ENCODE measurements at regions not wholly inside any gene's neighbourhood (a gene's known extent, or its start where the extent isn't known, plus 50 kb on each side); places are given as distances from the start of the nearest gene placed in this dataset.
"Not testable (repeated sequence)": the region's sequence is repeated elsewhere in the genome, so short reads cannot be mapped to it uniquely, and the experiment has no call there.

DNA sequence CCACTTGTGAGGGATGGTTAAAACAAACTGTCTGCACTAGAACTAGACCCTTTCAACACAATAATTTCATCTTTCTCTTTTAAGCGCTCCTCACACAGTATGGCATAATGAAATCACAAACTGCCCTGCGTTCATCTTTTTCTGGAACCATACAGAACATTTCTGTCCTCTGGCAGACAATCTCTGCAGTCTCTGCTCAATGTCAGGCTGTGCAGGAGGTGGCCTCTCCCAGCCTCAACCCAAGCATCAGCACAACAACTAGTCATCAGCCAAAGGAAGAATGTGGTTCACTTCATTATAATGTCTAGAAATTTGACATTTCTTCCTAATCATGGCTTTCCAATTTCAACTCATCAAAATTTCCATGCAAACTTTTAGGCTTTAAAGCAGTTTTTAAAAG is 125.1 kb upstream of the STARD13 start:
- no peak for DNase-seq (ENCODE audit: low read depth in 1 of 2, low spot score in 1 of 2)

DNA sequence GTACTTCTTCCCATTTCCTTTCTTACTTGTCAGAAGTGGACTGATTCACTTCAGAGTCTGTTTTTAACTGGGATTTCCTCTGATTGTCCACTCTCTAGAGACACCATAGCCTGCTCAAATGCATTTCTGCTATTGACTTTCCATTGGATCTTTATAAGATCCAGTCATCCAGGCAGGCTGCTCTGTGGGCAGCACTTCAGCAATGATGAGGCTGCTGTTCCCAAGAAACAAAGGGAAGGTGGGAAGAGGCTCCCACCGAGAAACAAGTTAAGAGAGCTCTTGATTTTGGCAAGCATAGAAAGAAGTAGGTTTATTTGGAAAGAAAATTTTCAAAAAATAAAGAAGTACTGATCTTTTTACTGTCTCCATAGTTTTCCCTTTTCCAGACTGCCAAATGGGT is 125.8 kb upstream of the STARD13 start:
- DNase-seq (ENCODE audit: low read depth in 1 of 2, low spot score in 1 of 2), result no peak

DNA sequence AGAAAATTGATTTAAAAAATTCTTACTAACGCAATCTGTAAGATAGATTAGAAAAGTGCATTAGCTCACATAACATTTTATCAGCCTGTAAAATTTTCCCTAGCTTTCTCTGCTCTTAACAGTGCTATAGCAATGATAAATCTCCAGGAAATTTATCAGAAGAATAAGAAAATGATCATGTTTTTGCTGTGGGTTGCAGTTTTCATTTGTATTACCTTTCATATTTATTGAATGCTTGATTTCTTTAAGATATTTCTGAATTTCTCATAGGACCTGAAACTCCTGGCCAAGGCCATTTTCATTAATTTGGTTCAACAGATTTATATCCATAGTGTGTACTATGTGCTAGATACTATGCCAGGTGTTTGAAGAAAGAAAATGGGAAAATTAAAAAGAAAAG is 130.3 kb upstream of the STARD13 start:
- DNase-seq (ENCODE audit: low read depth in 1 of 2, low spot score in 1 of 2), result no peak

DNA sequence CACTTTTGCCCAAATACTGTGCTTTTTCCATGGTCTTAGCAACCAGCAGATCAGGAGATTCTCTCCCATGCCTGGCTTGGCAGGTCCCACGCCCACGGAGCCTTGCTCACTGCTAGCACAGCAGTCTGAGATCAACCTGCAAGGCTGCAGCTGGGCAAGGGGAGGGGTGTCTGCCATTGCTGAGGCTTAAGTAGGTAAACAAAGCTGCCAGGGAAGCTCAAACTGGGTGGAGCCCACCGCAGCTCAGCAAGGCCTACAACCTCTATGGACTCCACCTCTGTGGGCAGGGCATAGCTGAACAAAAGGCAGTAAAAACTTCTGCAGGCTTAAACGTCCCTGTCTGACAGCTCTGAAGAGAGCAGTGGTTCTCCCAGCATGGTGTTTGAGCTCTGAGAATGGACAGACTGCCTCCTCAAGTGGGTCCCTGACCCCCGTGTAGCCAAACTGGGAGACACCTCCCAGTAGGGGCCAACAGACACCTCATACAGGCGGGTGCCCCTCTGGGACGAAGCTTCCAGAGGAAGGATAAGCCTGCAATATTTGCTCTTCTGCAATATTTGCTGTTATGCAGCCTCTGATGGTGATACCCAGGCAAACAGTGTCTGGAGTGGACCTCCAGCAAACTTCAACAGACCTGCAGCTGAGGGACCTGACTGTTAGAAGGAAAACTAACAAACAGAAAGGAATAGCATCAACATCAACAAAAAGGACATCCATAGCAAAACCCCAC is 132.8 kb upstream of the STARD13 start:
- DNase-seq (ENCODE audit: low read depth in 1 of 2, low spot score in 1 of 2), result not testable (repeated sequence)

DNA sequence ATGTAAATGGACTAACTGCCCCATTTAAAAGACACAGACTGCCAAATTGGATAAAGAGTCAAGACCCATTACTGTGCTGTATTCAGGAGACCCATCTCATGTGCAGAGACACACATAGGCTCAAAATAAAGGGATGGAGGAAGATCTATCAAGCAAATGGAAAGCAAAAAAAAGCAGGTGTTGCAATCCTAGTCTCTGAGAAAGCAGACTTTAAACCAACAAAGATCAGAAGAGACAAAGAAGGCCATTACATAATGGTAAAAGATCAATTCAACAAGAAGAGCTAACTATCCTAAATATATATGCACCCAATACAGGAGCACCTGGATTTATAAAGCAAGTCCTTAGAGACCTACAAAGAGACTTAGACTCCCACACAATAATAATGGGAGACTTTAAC is 134.6 kb upstream of the STARD13 start:
- DNase-seq (ENCODE audit: low read depth in 1 of 2, low spot score in 1 of 2), result not testable (repeated sequence)

DNA sequence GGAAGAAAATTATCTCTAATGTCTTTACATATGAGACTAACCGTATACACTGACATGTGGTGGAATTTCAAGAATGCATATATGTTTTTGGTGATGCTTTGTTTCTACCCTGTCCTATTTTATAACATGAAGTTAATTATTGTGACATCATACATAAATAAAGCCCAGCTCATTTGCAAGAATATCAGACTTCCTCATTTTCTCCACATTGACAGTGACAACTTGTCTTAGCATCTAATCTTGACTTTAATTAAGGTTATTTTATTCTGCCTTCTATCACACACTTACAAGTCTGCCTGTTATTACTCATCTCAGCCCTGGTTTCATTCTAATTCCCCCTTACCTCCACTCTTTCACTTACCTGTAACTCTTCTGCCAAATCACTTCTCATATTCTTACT is 140.6 kb upstream of the STARD13 start:
- no peak for DNase-seq (ENCODE audit: low read depth in 1 of 2, low spot score in 1 of 2)

DNA sequence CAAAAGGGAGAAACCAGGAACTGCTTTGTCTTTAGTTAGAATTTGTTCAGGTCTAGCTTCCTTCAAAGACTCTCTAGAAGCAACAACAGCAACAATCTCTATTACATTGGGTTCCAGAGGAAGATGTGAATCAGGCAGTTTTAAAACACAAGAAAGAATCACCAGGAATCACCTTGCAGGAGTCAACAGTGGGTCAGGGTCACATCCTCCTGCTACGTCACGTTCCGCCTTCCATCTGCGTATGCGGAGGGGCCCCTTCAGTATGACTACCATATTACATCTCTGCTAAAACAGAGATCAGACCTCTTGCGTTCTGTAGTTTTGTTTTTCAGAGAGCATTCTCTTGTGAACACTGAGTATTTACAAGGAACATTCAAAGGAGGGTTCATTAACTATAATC is 147.8 kb upstream of the STARD13 start:
- DNase-seq (ENCODE audit: low read depth in 1 of 2, low spot score in 1 of 2), result no peak

DNA sequence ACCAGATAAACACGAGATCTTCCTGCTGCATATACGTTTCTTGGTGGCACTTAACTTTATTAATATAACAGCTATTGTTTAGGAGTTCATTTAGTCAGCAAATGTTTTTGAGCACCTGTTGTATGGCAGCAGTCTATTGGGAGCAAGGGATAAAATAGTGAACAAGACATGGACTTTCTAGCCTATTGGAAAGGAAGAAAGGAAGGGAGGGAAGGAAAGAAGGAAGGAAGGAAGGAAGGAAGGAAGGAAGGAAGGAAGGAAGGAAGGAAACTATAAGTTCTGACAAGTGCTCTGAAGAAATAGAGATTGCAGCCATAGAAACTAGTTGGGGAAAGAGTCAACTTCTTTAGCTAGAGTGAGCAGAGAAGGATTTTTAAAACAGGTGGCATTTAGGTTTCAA is 149.1 kb upstream of the STARD13 start:
- DNase-seq (ENCODE audit: low read depth in 1 of 2, low spot score in 1 of 2), result no peak

DNA sequence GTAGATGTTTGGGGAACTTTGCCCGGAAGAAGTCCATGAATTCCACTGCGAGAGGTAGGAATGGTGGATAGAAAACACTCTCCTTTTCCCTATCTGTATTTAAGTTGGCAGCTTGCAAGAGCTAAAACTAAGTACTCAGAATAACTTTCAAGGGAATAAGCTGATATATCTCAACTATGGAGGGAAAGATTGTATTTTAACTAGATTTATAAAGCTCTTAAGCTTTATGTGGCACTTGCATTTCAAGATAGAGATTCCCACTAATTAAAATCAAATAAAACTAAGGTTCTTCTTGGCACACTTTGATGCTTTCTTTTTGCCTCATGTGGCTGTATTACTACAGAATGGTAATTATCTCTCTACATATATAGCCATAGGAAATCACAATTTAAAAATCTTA is 149.7 kb upstream of the STARD13 start:
- DNase-seq (ENCODE audit: low read depth in 1 of 2, low spot score in 1 of 2), result no peak

DNA sequence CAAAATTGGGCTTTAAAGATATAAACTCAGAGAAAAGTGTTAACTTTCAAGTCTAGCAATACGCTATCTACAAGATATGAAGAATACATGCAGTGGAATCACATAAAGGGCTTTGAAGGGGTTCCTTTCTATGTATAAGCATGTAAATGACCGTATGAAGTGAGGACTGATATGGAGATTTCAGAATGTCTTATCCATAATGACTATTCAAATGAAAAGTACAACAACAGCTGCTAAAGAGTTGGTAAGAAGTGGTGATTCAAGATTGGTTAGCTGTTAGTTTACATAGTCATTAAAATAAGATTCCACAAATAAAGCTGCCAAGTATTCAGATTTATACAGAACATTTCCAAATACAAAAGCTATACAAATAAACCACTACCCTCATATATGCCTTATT is 153.4 kb upstream of the STARD13 start:
- DNase-seq (ENCODE audit: low read depth in 1 of 2, low spot score in 1 of 2), result no peak

DNA sequence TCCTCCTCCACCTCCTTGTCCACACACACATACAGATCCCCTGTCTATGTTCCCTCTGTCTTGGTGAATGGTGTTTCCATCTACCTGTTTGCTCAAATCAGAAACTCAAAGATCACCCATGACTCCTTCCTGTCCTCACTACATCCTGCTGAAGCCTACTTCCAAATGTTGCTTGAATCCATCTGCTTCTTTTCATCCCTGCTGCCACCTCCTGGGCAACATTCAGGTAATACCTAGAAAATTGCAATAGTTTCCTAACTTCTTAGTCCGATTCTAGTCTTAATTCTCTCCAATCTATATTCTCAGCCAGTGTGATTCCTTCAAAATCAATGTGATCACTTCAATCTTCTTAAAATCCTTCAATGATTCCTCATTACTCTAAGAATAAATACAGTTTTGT is 155.5 kb upstream of the STARD13 start:
- no peak for DNase-seq (ENCODE audit: low read depth in 1 of 2, low spot score in 1 of 2)

DNA sequence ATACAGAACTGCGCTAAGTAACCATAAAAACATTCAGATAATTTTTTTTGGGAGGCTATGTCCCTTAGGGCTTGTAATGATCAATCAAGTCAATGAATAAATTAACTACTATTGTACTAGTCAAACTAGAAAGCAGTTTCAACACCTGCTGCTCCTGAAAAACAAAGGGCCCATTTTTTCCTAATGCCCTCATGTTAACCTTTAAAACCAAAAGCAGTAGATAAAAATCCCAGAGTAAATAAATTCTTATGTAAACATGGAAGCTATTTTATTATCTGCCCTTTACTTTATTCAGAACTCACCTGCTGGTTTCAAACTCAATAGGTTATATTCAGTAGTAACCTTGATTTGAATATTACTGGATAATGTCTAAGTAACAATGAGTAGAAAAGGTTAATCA is 159.5 kb upstream of the STARD13 start:
- DNase-seq (ENCODE audit: low read depth in 1 of 2, low spot score in 1 of 2), result no peak

DNA sequence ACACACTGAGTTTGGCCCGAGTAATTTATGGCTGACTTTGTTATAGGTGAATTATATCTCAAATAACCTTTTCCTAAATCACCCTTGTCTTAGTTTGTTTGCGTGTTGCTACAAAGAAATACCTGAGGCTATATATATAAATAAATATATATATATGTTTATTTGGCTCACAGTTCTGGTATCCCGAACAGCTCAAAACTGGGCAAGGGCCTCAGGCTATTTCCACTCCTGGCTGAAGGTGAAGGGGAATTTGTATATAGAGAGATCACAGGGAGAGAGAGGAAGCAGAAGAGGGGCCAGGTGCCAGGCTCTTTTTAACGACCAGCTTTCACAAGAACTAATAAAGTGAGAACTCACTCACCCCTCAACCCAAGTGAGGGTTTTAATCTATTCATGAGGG is 159.9 kb upstream of the STARD13 start:
- DNase-seq (ENCODE audit: low read depth in 1 of 2, low spot score in 1 of 2), result no peak

DNA sequence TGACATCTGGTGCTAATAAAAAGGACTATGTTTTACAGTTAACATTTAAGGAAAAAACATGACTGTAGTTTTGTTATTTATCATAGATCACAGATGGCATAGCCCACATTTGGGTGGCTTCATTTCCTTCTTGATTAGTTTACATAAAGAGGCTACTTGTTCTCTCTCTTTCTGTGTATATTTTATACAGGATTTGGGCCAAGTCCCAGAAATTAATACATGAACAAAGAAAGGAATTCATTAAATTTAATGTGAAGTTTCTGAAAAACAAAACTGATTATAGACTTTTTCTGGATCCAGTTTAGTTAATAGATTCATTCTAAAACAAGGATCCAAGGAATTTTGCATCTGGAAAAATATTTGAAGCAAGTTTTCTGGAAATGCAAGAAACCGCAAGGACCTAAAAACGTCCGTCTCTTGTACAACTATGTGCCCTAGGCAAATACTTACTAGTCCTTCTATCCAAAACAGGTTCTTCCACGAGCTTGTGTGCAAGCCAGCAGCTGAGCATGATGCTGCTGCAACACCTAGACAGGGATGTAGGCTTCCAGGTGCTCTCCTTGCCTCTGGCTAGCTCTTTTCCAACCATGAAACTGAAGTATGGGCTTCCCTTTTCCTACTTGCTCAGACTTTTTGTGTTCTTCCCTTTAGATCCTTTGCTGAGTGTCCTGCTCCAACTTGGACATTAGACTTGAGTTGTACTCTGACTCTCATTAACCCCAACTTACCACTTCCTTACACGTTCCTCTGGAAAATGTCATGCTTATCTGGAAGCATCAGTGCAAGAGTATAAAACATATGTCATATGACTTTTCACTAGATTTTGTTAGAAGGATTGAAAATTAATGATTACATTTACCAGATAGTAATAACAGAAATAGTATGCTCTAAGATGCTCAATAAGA is 161.5 kb upstream of the STARD13 start:
- no peak for DNase-seq (ENCODE audit: low read depth in 1 of 2, low spot score in 1 of 2)

DNA sequence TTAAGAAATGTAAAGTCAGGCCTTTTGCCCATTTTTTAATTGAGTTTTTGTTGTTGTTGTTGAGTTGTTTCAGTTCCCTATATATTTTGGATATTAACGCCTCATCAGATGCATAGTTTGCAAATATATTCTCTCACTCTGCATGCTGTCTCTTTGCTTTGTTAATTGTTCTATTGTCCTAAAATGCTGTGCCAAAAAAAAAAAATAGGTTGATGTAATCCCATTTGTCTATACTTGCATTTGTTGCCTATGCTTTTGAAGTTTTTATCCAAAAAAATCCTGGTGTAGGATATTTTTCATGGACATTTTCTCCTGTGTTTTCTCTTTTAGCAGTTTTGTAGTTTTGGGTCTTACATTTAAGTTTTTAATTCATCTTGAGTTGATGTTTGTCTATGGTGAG is 163.3 kb upstream of the STARD13 start:
- no peak for DNase-seq (ENCODE audit: low read depth in 1 of 2, low spot score in 1 of 2)

DNA sequence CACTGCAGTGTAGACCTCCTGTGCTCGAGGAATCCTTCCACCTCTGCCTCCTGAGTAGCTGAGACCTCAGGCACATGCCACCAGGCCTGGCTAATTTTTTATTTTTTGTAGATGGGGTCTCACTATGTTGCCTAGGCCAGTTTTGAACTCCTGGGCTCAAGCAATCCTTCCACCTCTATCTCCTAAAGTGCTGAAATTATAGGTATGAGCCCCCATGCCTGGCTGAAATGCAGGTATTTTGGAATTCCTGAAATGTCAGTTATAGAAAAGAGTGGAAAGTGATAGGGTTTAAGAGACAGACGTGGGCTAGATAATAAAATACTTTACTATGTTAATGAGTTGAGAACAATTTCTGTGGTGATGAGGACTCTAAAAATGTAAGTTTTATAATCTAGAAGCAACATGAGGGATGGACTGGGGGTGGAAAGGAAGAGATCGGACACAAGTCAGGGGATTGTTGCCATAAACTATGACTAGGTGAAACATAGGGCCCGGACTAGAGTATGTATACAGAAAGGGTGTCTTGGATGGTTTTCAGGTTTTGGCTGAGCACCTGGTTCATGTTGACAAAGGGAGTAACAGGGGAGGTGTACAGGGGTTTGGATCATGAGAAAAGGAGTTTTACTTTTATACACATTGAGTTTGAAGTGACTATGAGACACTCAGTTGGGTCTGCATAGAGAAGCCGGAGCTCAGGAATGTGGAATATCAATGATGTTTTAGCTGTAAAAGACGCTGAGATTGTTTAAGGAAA is 165.6 kb upstream of the STARD13 start:
- DNase-seq (ENCODE audit: low read depth in 1 of 2, low spot score in 1 of 2), result no peak

DNA sequence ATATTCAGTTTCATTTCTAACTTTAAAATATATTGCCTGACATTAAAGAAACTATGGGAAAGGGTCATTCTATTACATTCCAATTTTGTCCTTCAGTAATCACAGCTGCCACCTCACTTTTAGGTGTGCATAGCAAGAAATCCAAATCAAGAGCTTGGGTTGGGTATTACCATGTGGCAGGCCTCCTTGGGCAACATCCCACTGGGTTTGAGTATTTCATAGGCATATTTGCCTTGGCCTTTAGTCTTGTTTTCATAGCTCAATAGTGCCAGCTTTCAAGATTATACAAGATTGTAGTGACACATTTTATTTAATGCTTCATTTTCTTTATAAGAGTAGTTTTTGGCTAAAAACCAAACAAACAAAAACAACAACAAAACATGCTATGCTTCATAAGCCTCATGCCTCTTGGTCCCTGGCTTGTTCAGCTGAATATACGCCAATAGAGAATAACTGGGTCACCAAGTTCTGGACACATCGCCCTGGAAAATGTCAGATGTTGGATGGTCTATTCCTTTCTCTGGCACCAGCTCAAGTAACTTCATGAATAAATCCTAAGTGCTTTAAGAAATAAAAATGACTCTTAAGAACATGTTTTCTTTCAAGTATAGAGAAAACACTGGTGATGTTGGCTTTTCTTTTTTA is 167.4 kb upstream of the STARD13 start:
- DNase-seq (ENCODE audit: low read depth in 1 of 2, low spot score in 1 of 2), result no peak

DNA sequence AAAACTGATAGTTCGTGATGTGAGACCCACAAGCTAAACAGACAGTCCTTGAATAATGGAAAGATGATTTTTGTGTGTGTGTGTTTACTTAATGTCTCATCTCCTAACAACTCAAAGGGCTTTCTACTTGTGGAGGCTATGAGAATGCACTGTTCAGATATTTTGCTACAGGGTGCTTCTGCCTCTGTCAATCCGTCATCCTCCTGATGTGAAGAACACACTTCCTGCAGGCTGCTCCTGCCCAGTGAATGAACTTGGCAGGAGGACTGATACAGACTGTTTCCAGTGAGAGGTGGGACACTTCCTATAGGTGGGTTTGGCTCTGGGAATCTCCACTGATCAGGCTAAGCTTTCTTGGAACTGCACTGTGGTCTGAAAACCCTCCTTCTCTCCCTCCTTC is 168.4 kb upstream of the STARD13 start:
- no peak for DNase-seq (ENCODE audit: low read depth in 1 of 2, low spot score in 1 of 2)

DNA sequence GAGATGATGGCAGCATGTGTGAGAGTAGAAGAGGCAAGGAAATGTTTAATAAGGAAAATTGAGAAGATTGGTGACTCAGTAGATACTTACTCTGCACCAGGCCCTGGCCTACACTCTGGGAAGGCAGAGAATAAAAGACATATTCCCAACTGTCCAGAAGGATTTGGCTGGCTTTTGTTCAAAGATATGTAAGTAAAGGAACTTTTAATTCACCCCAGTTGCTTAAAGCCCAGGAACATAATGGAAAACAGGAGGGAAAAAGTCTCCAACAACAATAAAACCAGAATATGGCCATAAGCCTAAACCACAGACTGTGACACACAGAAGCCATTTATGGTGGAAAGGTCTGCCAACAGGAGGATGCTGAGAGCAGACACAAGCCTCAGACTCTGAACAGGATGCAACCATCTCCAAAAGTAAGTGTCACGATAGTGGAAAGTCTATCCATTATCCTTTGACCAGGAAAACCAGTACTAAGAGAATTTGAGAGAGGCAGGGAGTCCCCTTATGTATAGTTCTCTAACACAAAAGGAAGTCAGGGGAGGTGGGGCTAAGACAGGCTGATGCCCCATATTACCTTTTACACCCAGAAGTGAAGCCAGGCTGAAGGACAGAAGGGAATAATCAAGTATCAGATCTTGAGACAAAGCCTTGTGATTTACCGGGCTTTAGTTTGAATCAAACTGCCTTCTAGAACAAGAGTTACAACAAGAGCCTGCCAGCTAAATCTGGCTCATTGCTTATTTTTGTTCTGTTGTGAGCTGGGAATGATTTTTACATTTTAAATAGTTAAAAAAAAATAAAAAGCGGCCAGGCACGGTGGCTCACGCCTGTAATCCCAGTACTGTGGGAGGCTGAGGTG is 169.5 kb upstream of the STARD13 start:
- DNase-seq (ENCODE audit: low read depth in 1 of 2, low spot score in 1 of 2), result no peak

DNA sequence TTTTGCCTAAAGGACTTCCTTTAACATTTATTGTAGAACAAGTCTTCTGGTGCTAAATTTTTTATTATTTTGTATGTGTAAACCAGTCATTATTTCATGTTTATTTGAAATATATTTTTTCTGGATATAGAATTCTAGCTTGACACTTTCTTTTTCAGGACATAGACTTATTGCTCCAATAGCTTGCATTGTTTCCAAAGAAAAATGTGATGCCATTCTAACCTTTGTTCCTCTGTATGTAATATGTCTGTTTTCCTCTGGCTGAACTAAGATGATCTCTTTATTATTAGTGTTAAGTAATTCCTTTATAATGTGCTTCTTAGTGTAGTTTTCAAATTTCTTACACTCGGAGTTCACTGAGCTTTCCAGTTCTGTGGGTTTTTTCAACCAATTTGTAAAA is 174.1 kb upstream of the STARD13 start:
- no peak for DNase-seq (ENCODE audit: low read depth in 1 of 2, low spot score in 1 of 2)
